ENCODE measurements at regions not wholly inside any gene's neighbourhood (a gene's known extent, or its start where the extent isn't known, plus 50 kb on each side); places are given as distances from the start of the nearest gene placed in this dataset.
A peak's percentile ranks its signal among the peaks of the same experiment; 100 is the strongest.

DNA sequence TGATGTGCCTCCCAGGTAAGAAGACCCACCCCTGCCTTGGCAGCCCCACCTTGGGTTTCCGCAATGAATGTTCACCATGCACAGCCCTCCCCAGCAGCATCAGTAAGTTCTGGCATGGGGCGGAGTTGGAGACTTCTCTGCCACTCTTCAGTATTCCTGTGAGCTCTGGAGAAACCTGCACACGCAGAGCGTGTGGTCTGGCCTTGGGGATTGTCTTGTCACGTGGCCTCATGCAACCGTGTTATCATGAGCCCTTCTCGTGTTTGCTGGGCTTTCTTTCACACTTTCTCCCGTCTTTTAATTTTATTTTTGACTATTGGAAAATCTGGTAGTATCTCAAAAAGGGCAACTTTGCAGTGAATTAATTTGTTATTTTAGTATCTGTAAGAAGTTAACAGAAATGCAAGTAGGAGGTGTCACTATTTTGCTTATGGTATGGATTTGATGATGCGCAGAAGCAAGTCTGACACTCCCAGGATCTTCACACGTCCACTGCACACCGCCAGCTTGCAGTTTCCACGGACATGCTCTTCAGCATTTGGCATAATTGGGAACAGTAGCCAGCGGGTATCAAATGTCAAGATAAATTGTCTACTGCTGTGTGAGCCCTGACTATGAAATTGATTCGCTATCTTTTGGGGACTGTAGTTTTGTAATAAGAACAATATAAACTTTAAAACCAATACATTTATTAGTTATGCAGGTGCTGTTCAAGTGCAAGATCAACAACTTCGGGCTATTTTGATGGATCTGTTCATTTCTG is 463.5 kb downstream of the QKI start:
- DNase-seq (ENCODE audit: low read depth), result no peak
- H3K4me3 ChIP-seq (ENCODE audit: control insufficient read depth, low read depth, low read length), result no peak overlapping the region
- TF ChIP-seq, protein P1, sequence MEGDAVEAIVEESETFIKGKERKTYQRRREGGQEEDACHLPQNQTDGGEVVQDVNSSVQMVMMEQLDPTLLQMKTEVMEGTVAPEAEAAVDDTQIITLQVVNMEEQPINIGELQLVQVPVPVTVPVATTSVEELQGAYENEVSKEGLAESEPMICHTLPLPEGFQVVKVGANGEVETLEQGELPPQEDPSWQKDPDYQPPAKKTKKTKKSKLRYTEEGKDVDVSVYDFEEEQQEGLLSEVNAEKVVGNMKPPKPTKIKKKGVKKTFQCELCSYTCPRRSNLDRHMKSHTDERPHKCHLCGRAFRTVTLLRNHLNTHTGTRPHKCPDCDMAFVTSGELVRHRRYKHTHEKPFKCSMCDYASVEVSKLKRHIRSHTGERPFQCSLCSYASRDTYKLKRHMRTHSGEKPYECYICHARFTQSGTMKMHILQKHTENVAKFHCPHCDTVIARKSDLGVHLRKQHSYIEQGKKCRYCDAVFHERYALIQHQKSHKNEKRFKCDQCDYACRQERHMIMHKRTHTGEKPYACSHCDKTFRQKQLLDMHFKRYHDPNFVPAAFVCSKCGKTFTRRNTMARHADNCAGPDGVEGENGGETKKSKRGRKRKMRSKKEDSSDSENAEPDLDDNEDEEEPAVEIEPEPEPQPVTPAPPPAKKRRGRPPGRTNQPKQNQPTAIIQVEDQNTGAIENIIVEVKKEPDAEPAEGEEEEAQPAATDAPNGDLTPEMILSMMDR (IDR thresholded peaks at IDR 0.05; ENCODE audit: control insufficient read depth, insufficient read depth, low read depth, low read length, missing control alignments), result no peak

DNA sequence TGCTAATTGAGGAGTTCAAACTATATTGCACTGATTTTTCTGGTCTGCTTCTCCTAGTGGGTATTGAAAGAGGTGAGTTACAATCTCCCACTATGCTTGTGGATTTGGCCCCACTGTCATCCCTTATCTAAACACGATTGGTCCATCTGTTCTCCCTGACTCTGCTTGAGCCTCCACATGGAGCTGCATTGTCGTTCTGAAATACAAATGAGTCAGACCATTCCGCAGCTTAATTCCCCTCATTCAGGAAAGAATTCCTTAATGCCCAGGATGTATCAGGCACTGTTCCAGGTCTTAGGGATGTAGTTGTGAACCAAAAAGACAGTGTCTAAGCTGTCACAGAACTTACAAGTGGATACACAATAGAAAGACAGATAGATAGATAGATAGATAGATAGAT is 461.9 kb downstream of the QKI start:
- TF ChIP-seq, protein P1 (IDR thresholded peaks at IDR 0.05; ENCODE audit: control insufficient read depth, insufficient read depth, low read depth, low read length, missing control alignments), result no peak
- DNase-seq (ENCODE audit: low read depth), result no peak
- no peak overlapping the region for H3K4me3 ChIP-seq (ENCODE audit: control insufficient read depth, low read depth, low read length)

DNA sequence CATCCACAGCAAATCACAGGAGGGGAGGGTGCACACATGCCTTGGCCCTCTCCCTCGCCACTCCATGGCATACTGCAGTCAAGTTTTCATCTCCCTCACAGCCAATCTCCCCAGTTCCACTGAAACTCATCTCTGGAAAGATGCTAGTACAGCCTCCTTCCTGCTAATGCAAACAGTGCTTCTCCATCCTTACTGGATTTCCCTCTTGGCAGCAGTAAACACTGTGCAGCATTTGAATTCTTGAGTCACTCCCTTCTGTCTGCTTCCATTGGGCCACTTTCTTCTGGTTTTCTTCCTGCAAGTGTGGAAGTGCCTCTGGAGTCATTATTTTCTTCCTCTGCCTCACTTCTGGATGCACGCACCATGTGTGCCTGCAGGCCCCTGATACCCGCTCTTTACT is 460.3 kb downstream of the QKI start:
- no peak for DNase-seq (ENCODE audit: low read depth)
- TF ChIP-seq, protein P1 (IDR thresholded peaks at IDR 0.05; ENCODE audit: control insufficient read depth, insufficient read depth, low read depth, low read length, missing control alignments), result no peak
- no peak overlapping the region for H3K4me3 ChIP-seq (ENCODE audit: control insufficient read depth, low read depth, low read length)

DNA sequence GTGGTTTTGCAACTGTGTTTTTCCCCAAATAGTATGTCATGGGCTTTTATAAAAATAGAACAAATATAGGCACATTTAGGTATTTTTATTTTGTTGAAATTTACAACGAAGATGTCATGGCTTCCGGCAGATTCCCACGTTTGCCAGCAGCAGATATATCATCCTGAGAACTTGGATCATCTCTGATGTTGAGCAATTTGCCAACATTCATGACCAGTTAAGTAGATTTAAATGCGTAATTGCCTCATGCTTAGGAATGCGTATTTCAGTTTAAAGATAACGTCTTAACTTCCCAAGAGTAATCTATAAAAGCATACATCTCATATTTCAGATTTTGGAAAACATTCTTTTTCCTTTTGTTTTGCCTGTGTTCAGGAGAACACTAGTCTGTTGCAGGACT is 457.8 kb downstream of the QKI start:
- TF ChIP-seq, protein P1 (IDR thresholded peaks at IDR 0.05; ENCODE audit: control insufficient read depth, insufficient read depth, low read depth, low read length, missing control alignments), result no peak
- H3K4me3 ChIP-seq (ENCODE audit: control insufficient read depth, low read depth, low read length), result no peak overlapping the region
- peak; percentile 94 for DNase-seq (ENCODE audit: low read depth)

DNA sequence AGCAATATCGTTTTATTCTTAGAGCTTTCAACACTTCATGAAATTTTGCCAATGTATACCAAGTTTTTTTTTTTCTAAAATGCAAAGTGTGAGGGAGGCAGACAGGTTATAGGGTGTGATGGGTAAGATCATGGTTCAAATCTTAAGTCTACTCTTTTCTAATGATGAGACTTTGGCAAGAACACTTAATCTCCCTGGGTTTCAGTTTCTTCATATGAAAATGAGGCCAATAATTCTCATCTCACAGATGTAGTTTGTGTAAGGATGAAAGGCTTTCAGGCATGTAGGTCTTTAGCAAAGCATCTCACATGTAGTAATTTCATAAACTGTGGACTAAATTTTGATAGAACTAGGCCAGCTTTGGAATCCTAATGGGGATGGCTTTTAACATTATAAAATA is 457.1 kb downstream of the QKI start:
- TF ChIP-seq, protein P1 (IDR thresholded peaks at IDR 0.05; ENCODE audit: control insufficient read depth, insufficient read depth, low read depth, low read length, missing control alignments), result no peak
- no peak overlapping the region for H3K4me3 ChIP-seq (ENCODE audit: control insufficient read depth, low read depth, low read length)
- DNase-seq (ENCODE audit: low read depth), result no peak

DNA sequence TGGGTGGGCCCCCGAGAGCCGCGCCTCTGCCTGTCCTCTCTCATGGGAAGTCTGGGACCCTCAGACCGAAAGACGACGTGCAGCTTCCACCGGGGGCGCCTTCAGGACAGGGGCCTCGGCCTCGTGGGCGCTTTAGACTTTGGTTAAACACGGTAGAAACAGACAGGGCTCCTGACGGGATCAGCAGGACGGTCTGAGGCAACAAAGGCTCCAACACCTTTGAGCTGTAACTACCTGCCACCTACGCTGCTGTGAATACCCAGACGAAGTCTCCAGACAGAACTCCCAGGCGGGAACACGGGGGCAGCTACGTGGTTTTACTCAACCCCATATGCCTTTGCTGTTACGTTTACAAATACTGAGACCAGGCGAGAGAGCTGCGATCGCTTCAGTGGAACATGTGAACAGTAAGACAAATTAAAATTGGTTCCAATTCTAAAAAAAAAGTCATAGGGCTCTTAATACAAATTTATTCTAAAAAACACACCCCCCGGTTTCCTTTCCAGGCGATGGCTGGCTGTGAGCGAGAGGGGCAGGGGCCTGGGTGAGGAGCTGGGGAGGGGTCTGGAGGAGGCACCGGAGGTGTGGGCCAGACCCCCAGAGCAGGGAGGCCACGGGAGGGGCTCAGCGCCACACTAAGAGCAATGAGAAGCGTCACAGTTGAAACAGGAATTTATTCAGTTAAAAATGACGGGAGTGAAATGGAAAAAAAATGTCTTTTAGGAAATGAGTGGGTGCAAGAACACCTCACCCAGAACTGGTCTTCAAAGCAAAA is 453.2 kb downstream of the QKI start:
- no peak for DNase-seq (ENCODE audit: low read depth)
- H3K4me3 ChIP-seq (ENCODE audit: control insufficient read depth, low read depth, low read length), result no peak overlapping the region
- TF ChIP-seq, protein P1 (IDR thresholded peaks at IDR 0.05; ENCODE audit: control insufficient read depth, insufficient read depth, low read depth, low read length, missing control alignments), result no peak

Data from AG09309 (cell line).